NT2/D1 (cell line): ENCODE measurements at regions not wholly inside any gene's neighbourhood (a gene's known extent, or its start where the extent isn't known, plus 50 kb on each side); places are given as distances from the start of the nearest gene placed in this dataset.

Source experiments
- SUZ12 ChIP-seq: IDR thresholded peaks from 2 replicates; pipeline ENCODE4 v1.6.1; 2011; ENCODE audit not compliant: insufficient read length, insufficient read depth; ENCODE audit errors: extremely low read depth
- YY1 ChIP-seq: IDR thresholded peaks from 2 replicates; pipeline ENCODE4 v1.6.1; 2011; ENCODE audit not compliant: insufficient read length, insufficient read depth
- ZNF274 ChIP-seq: IDR thresholded peaks from 2 replicates; pipeline ENCODE4 v1.6.1; 2011; ENCODE audit warnings: mild to moderate bottlenecking, low read depth, low read length

- TF ChIP-seq ZNF274 (no peak), YY1 (no peak), SUZ12 (no peak)
These were observed 254.0 kb upstream of the FAT3 start for GRCh38 chr11:91970624-91971023.
